ENCODE measurements at regions not wholly inside any gene's neighbourhood (a gene's known extent, or its start where the extent isn't known, plus 50 kb on each side); places are given as distances from the start of the nearest gene placed in this dataset.
A peak's percentile ranks its signal among the peaks of the same experiment; 100 is the strongest.

DNA sequence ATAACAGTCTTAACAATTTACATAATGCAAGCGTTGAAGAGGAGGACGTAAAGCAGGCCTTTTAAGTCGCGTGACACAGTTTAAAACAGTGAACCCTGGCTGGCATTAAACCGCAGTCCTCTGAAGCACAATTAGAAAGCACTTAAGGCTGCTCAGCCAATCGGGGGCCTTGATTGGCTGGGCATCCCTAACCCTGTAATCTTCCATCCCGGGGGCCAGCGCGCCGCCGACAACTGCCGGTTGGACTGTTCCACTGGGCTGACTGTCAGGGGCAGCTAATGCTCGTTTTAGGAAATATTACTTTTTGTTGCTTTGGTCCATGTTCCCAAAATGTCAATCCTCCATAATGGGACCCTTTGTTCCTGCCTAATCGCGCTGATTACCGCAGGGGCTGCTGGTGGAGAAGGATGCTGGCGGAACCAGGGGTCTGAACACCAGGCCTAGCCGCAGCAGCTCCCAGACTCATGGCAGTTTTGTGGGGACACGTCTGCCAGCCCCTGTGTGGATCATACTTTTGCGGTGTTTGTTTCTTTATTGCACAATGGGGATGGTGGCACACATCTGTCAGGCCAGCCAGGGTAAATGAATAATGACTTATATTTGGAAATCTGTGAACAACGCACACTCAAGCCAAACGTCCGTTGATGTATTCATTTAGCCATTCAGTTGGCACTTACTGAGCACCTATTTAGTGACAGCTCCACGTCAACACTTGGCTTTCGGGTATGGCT, 127.1 kb upstream of the SPACA7 start:
- H3K27me3 ChIP-seq (replicated peaks in 1 of 4; ENCODE audit: control insufficient read depth in 3 of 4, extremely low read depth in 1 of 4, insufficient read depth in 3 of 4, low read length in 3 of 4), result no peaks in the 10 kb centered on the region
- H3K4me3 ChIP-seq (ENCODE audit: extremely low read depth in 1 of 4, insufficient read depth in 2 of 4, low read depth in 3 of 4, low read length in 4 of 4), result no peak overlapping the region; a peak in 1 of 8 replicates
- DNase-seq (ENCODE audit: low read depth in 1 of 2, low spot score in 2 of 2), result peak in 1 of 2 experiments; percentile 39

More for the DNA sequence above, 127.1 kb upstream of the SPACA7 start:
- no peaks in the 10 kb centered on the region for H3K79me2 ChIP-seq (ENCODE audit: control insufficient read depth in 1 of 2, insufficient read depth in 2 of 2, low read length in 2 of 2)
- no peak overlapping the region for H4K91ac ChIP-seq (replicated peaks; ENCODE audit: insufficient read length, low read length)
- no peak overlapping the region for H3K9ac ChIP-seq (replicated peaks in 1 of 4; ENCODE audit: extremely low read depth in 1 of 4, low read depth in 3 of 4, low read length in 3 of 4)
- no peak overlapping the region for H3K27ac ChIP-seq (ENCODE audit: low read depth, low read length)
- no peak overlapping the region for H2BK12ac ChIP-seq (ENCODE audit: low read depth, low read length)
- H3K4me1 ChIP-seq (replicated peaks in 1 of 4; ENCODE audit: control insufficient read depth in 3 of 4, insufficient read depth in 4 of 4, low read length in 3 of 4), result peaks cover 0 to 6% (median 3%) of the 10 kb centered on the region in 4 experiments; a peak in 5 of 7 replicates
- peak overlapping the region; percentile 6 for H3K4ac ChIP-seq (replicated peaks; ENCODE audit: insufficient read length, low read depth, low read length)
- H4K5ac ChIP-seq (ENCODE audit: insufficient read length, low read depth, low read length), result no peak overlapping the region
- H3K4me2 ChIP-seq (ENCODE audit: insufficient read depth in 1 of 2, low read depth in 2 of 2, low read length in 2 of 2), result no peak overlapping the region
- H3K23me2 ChIP-seq (ENCODE audit: low read depth, low read length), result no peaks in the 10 kb centered on the region; the same call in 1 of the 2 replicates
- H3K14ac ChIP-seq (ENCODE audit: insufficient read length), result no peak overlapping the region
- no peak overlapping the region for H2AFZ ChIP-seq (ENCODE audit: low read length)
- no peak overlapping the region for H3K23ac ChIP-seq (ENCODE audit: insufficient read length)
- no peak overlapping the region for H3K56ac ChIP-seq (replicated peaks; ENCODE audit: insufficient read length, low read depth, low read length)
- H2BK5ac ChIP-seq (ENCODE audit: low read depth, low read length), result no peak overlapping the region
- no peak overlapping the region for H3K18ac ChIP-seq (ENCODE audit: extremely low read depth, low read length)
- no peak overlapping the region for H2BK20ac ChIP-seq (ENCODE audit: low read length)
- no peak overlapping the region for H4K8ac ChIP-seq (ENCODE audit: extremely low read depth, insufficient read depth, low read length)
- no peaks in the 10 kb centered on the region for H4K20me1 ChIP-seq (replicated peaks in 1 of 2; ENCODE audit: control insufficient read depth in 1 of 2, insufficient read depth in 2 of 2, low read length in 2 of 2)
- H2BK15ac ChIP-seq (ENCODE audit: low read length), result no peak overlapping the region
- POLR2A ChIA-PET (ENCODE audit: partially characterized antibody), result no interaction called here
- CTCF ChIA-PET (ENCODE audit: partially characterized antibody), result interaction anchor here (0.6 to 2.0 kb wide), 5 partner anchors 18 to 721 kb away, joined by 3 to 4 read pairs (median 3); no protein-coding TSS in a partner anchor
- no peak overlapping the region for H2AK5ac ChIP-seq (ENCODE audit: low read depth, low read length)
- no peak overlapping the region for H2BK120ac ChIP-seq (replicated peaks; ENCODE audit: low read depth, low read length)
- FAIRE-seq, result no peak
- no peaks in the 10 kb centered on the region for H3K36me3 ChIP-seq (ENCODE audit: control insufficient read depth in 2 of 4, insufficient read depth in 4 of 4, low read length in 3 of 4)
- H3K79me1 ChIP-seq (ENCODE audit: low read depth, low read length), result no peaks in the 10 kb centered on the region
- WGBS, 2 experiments (ENCODE audit: extremely low coverage in 1 of 2, insufficient coverage in 1 of 2, insufficient read length in 1 of 2, insufficient replicate concordance in 2 of 2, low coverage in 1 of 2, low lambda C conversion rate in 2 of 2, missing lambda C conversion rate in 1 of 2), result 91% methylated on average over 25 of the region's 25 CpGs; no CpG with 5 or more reads in 1 of the 2 experiments
- no peak for TF ChIP-seq SUZ12 (IDR thresholded peaks at IDR 0.05; ENCODE audit: low read length)
- TF ChIP-seq GTF2F1 (IDR thresholded peaks at IDR 0.05; ENCODE audit: borderline replicate concordance, low read depth, low read length), result no peak
- TF ChIP-seq GABPA (IDR thresholded peaks at IDR 0.05; ENCODE audit: borderline replicate concordance, insufficient read depth, low read length), result no peak
- TF ChIP-seq BACH1 (IDR thresholded peaks at IDR 0.05; ENCODE audit: low read length), result no peak
- TF ChIP-seq RXRA (IDR thresholded peaks at IDR 0.05; ENCODE audit: insufficient read depth, low read depth, low read length), result no peak
- TF ChIP-seq JUN (IDR thresholded peaks at IDR 0.05; ENCODE audit: low read depth, low read length), result no peak
- TF ChIP-seq, protein P1, sequence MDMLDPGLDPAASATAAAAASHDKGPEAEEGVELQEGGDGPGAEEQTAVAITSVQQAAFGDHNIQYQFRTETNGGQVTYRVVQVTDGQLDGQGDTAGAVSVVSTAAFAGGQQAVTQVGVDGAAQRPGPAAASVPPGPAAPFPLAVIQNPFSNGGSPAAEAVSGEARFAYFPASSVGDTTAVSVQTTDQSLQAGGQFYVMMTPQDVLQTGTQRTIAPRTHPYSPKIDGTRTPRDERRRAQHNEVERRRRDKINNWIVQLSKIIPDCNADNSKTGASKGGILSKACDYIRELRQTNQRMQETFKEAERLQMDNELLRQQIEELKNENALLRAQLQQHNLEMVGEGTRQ (IDR thresholded peaks at IDR 0.05; ENCODE audit: low read length), result no peak
- TF ChIP-seq, protein P2, sequence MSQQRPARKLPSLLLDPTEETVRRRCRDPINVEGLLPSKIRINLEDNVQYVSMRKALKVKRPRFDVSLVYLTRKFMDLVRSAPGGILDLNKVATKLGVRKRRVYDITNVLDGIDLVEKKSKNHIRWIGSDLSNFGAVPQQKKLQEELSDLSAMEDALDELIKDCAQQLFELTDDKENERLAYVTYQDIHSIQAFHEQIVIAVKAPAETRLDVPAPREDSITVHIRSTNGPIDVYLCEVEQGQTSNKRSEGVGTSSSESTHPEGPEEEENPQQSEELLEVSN (IDR thresholded peaks at IDR 0.05), result no peak
- no peak for TF ChIP-seq NRF1 (IDR thresholded peaks at IDR 0.05; ENCODE audit: low read depth, low read length)
- no peaks in the 10 kb centered on the region for H3K9me3 ChIP-seq (ENCODE audit: insufficient read depth in 2 of 2, low read depth in 1 of 2, low read length in 1 of 2)
